ENCODE measurements at regions not wholly inside any gene's neighbourhood (a gene's known extent, or its start where the extent isn't known, plus 50 kb on each side); places are given as distances from the start of the nearest gene placed in this dataset.

DNA sequence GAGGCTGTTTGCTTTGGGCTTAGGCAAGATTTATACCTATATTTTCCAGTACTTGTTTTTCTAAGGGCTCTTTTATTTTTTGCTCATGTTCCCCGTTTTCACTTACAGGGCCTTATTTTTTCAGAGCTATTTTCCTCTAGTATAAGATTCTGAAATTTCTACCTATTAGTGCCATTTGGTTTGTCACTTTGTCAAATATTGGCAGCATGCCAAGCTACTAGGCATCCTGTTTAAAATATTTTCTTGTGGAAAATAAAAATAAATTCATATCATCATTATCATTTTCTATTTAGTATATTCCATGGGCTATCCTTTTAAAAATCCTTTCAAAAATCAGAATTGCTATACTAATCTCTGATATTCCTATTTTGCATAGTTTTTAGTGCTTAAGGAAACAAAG, 64.8 kb upstream of the CHST9 start:
- Histone ChIP-seq H3K27me3 (ENCODE audit: control insufficient read depth in 2 of 2, insufficient read depth in 2 of 2, low read length in 2 of 2) (no peaks in the 10 kb centered on the region), H3K36me3 (replicated peaks in 1 of 2; ENCODE audit: control insufficient read depth in 1 of 2, insufficient read depth in 2 of 2, low read length in 2 of 2) (no peaks in the 10 kb centered on the region), H3K4me3 (replicated peaks in 1 of 3; ENCODE audit: low read depth in 2 of 3, low read length in 3 of 3) (no peak overlapping the region), H3K4me2 (replicated peaks; ENCODE audit: extremely low read depth, low read length, poor library complexity, severe bottlenecking) (no peak overlapping the region), H3K79me2 (ENCODE audit: insufficient read depth, low read length) (no peaks in the 10 kb centered on the region), H4K20me1 (ENCODE audit: insufficient read depth, low read length) (no peaks in the 10 kb centered on the region), H3K9me3 (replicated peaks in 1 of 2; ENCODE audit: control insufficient read depth in 1 of 2, insufficient read depth in 1 of 2, low read length in 2 of 2) (no peaks in the 10 kb centered on the region), H3K4me1 (ENCODE audit: control insufficient read depth in 1 of 2, insufficient read depth in 2 of 2, low read length in 2 of 2) (no peaks in the 10 kb centered on the region), H2AFZ (ENCODE audit: insufficient read depth, low read depth, low read length, poor library complexity, severe bottlenecking) (no peak overlapping the region), H3K27ac (ENCODE audit: low read depth in 1 of 2, low read length in 2 of 2) (no peak overlapping the region), H3K9ac (ENCODE audit: insufficient read depth, low read length, poor library complexity, severe bottlenecking) (no peak overlapping the region)
- intact Hi-C loops (cut with micrococcal nuclease), result no loop called here
- Mint-ChIP-seq H3K4me1 (no peaks in the 10 kb centered on the region), H3K4me3 (no peak overlapping the region), H3K36me3 (no peaks in the 10 kb centered on the region), H3K27ac (no peak overlapping the region), H3K9me3 (peaks cover 0 to 3% (median 0%) of the 10 kb centered on the region in 7 donors), H3K27me3 (ENCODE audit: low read depth in 3 of 3) (peaks cover 0 to 1% (median 0%) of the 10 kb centered on the region in 3 donors)
- WGBS (ENCODE audit: insufficient coverage), result no CpG with 5 or more reads among the region's 1 CpG
- DNase-seq, result no peak
- TF ChIP-seq, protein P1, sequence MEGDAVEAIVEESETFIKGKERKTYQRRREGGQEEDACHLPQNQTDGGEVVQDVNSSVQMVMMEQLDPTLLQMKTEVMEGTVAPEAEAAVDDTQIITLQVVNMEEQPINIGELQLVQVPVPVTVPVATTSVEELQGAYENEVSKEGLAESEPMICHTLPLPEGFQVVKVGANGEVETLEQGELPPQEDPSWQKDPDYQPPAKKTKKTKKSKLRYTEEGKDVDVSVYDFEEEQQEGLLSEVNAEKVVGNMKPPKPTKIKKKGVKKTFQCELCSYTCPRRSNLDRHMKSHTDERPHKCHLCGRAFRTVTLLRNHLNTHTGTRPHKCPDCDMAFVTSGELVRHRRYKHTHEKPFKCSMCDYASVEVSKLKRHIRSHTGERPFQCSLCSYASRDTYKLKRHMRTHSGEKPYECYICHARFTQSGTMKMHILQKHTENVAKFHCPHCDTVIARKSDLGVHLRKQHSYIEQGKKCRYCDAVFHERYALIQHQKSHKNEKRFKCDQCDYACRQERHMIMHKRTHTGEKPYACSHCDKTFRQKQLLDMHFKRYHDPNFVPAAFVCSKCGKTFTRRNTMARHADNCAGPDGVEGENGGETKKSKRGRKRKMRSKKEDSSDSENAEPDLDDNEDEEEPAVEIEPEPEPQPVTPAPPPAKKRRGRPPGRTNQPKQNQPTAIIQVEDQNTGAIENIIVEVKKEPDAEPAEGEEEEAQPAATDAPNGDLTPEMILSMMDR (IDR thresholded peaks at IDR 0.05), result no peak

DNA sequence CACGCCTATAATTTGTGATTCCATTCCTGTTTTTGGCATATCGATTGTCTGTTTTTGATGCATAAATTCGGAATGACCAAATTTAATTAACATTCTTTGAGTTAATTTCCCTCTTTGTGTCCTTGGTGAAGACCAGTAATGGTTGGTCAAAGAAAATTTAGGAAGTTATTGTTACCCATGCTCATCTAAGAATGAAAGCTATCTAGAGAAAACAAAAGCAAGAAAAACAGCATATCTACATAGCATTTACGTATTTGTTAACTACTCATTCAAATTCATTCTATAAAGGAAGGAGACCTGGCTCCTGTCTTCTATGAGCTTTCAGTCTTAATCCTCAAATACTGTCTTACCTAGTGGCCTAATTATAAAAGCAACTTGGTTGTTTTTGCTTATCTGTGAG, 59.2 kb upstream of the CHST9 start:
- H3K79me2 ChIP-seq (ENCODE audit: insufficient read depth, low read length), result no peaks in the 10 kb centered on the region
- H3K4me1 ChIP-seq (ENCODE audit: control insufficient read depth in 1 of 2, insufficient read depth in 2 of 2, low read length in 2 of 2), result no peaks in the 10 kb centered on the region
- Mint-ChIP-seq H3K36me3 (no peaks in the 10 kb centered on the region), H3K9me3 (peaks cover 0 to 3% (median 0%) of the 10 kb centered on the region in 7 donors), H3K27me3 (ENCODE audit: low read depth in 3 of 3) (no peaks in the 10 kb centered on the region), H3K27ac (no peak overlapping the region), H3K4me1 (no peaks in the 10 kb centered on the region), H3K4me3 (no peak overlapping the region)
- no peaks in the 10 kb centered on the region for H3K9me3 ChIP-seq (replicated peaks in 1 of 2; ENCODE audit: control insufficient read depth in 1 of 2, insufficient read depth in 1 of 2, low read length in 2 of 2)
- no peak overlapping the region for H3K4me3 ChIP-seq (replicated peaks in 1 of 3; ENCODE audit: low read depth in 2 of 3, low read length in 3 of 3)
- no peak for DNase-seq
- no peaks in the 10 kb centered on the region for H3K27me3 ChIP-seq (ENCODE audit: control insufficient read depth in 2 of 2, insufficient read depth in 2 of 2, low read length in 2 of 2)
- intact Hi-C loops (cut with micrococcal nuclease), result no loop called here
- 50% methylated on average over 1 of the region's 4 CpGs for WGBS (ENCODE audit: insufficient coverage)
- H4K20me1 ChIP-seq (ENCODE audit: insufficient read depth, low read length), result no peaks in the 10 kb centered on the region
- H3K4me2 ChIP-seq (replicated peaks; ENCODE audit: extremely low read depth, low read length, poor library complexity, severe bottlenecking), result no peak overlapping the region
- H3K27ac ChIP-seq (ENCODE audit: low read depth in 1 of 2, low read length in 2 of 2), result no peak overlapping the region
- H3K9ac ChIP-seq (ENCODE audit: insufficient read depth, low read length, poor library complexity, severe bottlenecking), result no peak overlapping the region
- no peaks in the 10 kb centered on the region for H3K36me3 ChIP-seq (replicated peaks in 1 of 2; ENCODE audit: control insufficient read depth in 1 of 2, insufficient read depth in 2 of 2, low read length in 2 of 2)
- H2AFZ ChIP-seq (ENCODE audit: insufficient read depth, low read depth, low read length, poor library complexity, severe bottlenecking), result no peak overlapping the region
- TF ChIP-seq, protein P1 (IDR thresholded peaks at IDR 0.05), result no peak
